MM.1S (cell line): ENCODE measurements at regions not wholly inside any gene's neighbourhood (a gene's known extent, or its start where the extent isn't known, plus 50 kb on each side); places are given as distances from the start of the nearest gene placed in this dataset.
"Not testable (repeated sequence)": the region's sequence is repeated elsewhere in the genome, so short reads cannot be mapped to it uniquely, and the experiment has no call there.

Experiments
- CTCF ChIP-seq: fragments of 300-600 bp; sonication (generic); IDR thresholded peaks from 2 replicates; pipeline ENCODE4 v1.5.1; 2016; ENCODE audit warnings: antibody characterized with exemption, low read length, mixed read lengths
- EZH2 ChIP-seq: fragments of 300-600 bp; sonication (generic); optimal IDR thresholded peaks from 2 replicates; pipeline ENCODE3; 2017; ENCODE audit warnings: low read depth, mild to moderate bottlenecking, antibody characterized with exemption, low read length, mixed read lengths

- TF ChIP-seq CTCF, EZH2: not testable (repeated sequence)
Observed at GRCh38 chr15:98100606-98101005, 140.1 kb downstream of the ARRDC4 start.
